OCI-LY3 (cell line): ENCODE measurements at regions not wholly inside any gene's neighbourhood (a gene's known extent, or its start where the extent isn't known, plus 50 kb on each side); places are given as distances from the start of the nearest gene placed in this dataset.

Experiments used
- EZH2phosphoT487 ChIP-seq: fragments of 200-600 bp; shearing (Covaris generic); IDR thresholded peaks from 2 replicates; pipeline ENCODE4 v1.6.1; 2018; ENCODE audit warnings: antibody characterized with exemption, mixed run types, low read depth
- TF ChIP-seq, protein P1 (sequence below): fragments of 200-600, 300-600 bp; sonication (generic); IDR thresholded peaks from 2 replicates; pipeline ENCODE4 v1.5.1; 2014; ENCODE audit warnings: antibody characterized with exemption, low read length, low read depth

GRCh38 chr5:100434815-100435214, 100.4 kb upstream of the FAM174A start:
- no peak for TF ChIP-seq EZH2phosphoT487
- TF ChIP-seq, protein P1, sequence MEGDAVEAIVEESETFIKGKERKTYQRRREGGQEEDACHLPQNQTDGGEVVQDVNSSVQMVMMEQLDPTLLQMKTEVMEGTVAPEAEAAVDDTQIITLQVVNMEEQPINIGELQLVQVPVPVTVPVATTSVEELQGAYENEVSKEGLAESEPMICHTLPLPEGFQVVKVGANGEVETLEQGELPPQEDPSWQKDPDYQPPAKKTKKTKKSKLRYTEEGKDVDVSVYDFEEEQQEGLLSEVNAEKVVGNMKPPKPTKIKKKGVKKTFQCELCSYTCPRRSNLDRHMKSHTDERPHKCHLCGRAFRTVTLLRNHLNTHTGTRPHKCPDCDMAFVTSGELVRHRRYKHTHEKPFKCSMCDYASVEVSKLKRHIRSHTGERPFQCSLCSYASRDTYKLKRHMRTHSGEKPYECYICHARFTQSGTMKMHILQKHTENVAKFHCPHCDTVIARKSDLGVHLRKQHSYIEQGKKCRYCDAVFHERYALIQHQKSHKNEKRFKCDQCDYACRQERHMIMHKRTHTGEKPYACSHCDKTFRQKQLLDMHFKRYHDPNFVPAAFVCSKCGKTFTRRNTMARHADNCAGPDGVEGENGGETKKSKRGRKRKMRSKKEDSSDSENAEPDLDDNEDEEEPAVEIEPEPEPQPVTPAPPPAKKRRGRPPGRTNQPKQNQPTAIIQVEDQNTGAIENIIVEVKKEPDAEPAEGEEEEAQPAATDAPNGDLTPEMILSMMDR: no peak
